Right lobe of liver (tissue), 4 donors: ENCODE measurements at regions not wholly inside any gene's neighbourhood (a gene's known extent, or its start where the extent isn't known, plus 50 kb on each side); places are given as distances from the start of the nearest gene placed in this dataset.

Experiments
- POLR2A ChIP-seq: fragments of 450-650 bp; IDR thresholded peaks from one replicate; pipeline ENCODE4 v1.6.1; 2017; ENCODE audit warnings: antibody characterized with exemption, mild to moderate bottlenecking
- TF ChIP-seq, protein P1 (sequence below), 4 donors: fragments of 200-600 bp in 3 of 4; fragments of 450-650 bp in 1 of 4; IDR thresholded peaks; one replicate each; pipeline versions ENCODE4 v1.5.1 to v1.8.0; 2016 to 2022; ENCODE audit warnings: antibody characterized with exemption in 4 of 4, mild to moderate bottlenecking in 2 of 4
- donor health status: DM: no; HTN: no; CAD: no.
- donor health status: DM: no; HTN: no; CAD: no.
- donor health status: DM: no; HTN: yes; CAD: no.

GRCh38 chr12:78398750-78399149, 465.8 kb upstream of the SYT1 start:
- TF ChIP-seq, protein P1, sequence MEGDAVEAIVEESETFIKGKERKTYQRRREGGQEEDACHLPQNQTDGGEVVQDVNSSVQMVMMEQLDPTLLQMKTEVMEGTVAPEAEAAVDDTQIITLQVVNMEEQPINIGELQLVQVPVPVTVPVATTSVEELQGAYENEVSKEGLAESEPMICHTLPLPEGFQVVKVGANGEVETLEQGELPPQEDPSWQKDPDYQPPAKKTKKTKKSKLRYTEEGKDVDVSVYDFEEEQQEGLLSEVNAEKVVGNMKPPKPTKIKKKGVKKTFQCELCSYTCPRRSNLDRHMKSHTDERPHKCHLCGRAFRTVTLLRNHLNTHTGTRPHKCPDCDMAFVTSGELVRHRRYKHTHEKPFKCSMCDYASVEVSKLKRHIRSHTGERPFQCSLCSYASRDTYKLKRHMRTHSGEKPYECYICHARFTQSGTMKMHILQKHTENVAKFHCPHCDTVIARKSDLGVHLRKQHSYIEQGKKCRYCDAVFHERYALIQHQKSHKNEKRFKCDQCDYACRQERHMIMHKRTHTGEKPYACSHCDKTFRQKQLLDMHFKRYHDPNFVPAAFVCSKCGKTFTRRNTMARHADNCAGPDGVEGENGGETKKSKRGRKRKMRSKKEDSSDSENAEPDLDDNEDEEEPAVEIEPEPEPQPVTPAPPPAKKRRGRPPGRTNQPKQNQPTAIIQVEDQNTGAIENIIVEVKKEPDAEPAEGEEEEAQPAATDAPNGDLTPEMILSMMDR (IDR thresholded peaks at IDR 0.05), result no peak
- TF ChIP-seq POLR2A, result no peak
